Esophagus squamous epithelium (tissue), 5 donors: ENCODE measurements at regions not wholly inside any gene's neighbourhood (a gene's known extent, or its start where the extent isn't known, plus 50 kb on each side); places are given as distances from the start of the nearest gene placed in this dataset.

Source experiments
- DNase-seq: peaks from one replicate; lab custom pipeline; 2025; lab: John Stamatoyannopoulos, UW
- H3K27ac ChIP-seq, 4 donors: fragments of 200-600 bp; sonication (generic); one replicate each; pipeline ENCODE4 v1.5.1; 2016 to 2019; ENCODE audit warnings: mild to moderate bottlenecking in 1 of 4
- H3K27me3 ChIP-seq, 4 donors: fragments of 200-600 bp; sonication (generic); 1 replicate in 3 of 4; 2 replicates in 1 of 4; pipeline versions ENCODE4 v1.5.1 to v1.6.0; 2017 to 2021; ENCODE audit warnings: antibody characterized with exemption in 1 of 4
- H3K36me3 ChIP-seq, 3 donors: fragments of 200-600 bp; sonication (generic); one replicate each; pipeline ENCODE4 v1.5.1; 2016 to 2019
- H3K4me1 ChIP-seq, 3 donors: fragments of 200-600 bp; sonication (generic); one replicate each; pipeline ENCODE4 v1.5.1; 2017 to 2019
- H3K4me3 ChIP-seq, 4 donors: fragments of 200-600 bp; sonication (generic); 1 replicate in 3 of 4; 2 replicates in 1 of 4; pipeline ENCODE4 v1.5.1; 2016 to 2019; ENCODE audit warnings: mild to moderate bottlenecking in 2 of 4, moderate library complexity in 1 of 4
- H3K9me3 ChIP-seq, 3 donors: fragments of 200-600 bp; sonication (generic); one replicate each; pipeline ENCODE4 v1.5.1; 2016 to 2019
- CTCF ChIP-seq, 6 experiments: fragments of 450-650 bp in 4 of 6; fragments of 200-600 bp in 2 of 6; sonication (generic) in 2 of 6; IDR thresholded peaks; one replicate each; pipeline ENCODE4 v1.5.1; 2016 to 2019; ENCODE audit warnings: antibody characterized with exemption in 6 of 6, mild to moderate bottlenecking in 4 of 6, moderate library complexity in 4 of 6
- POLR2A ChIP-seq, 4 donors: fragments of 450-650 bp; IDR thresholded peaks; one replicate each; pipeline ENCODE4 v1.6.1; 2017; ENCODE audit warnings: antibody characterized with exemption in 4 of 4, mild to moderate bottlenecking in 4 of 4, moderate library complexity in 3 of 4
- WGBS, 2 donors: methylation state at CpG; one replicate each; pipeline ENCODE4 v1.1.5; 2018; 5-methylcytosine and 5-hydroxymethylcytosine counted together
- intact Hi-C: fragments of 100-400 bp; cut with DNase I; formaldehyde crosslinking; loops from one replicate; pipeline ENCODE4 v1.15.0; 2022
- donor health status: DM: yes; HTN: yes; CAD: no.

- H3K36me3 ChIP-seq: no peaks in the 10 kb centered on the region
- no peak overlapping the region for H3K27ac ChIP-seq
- DNase-seq: no peak
- no peaks in the 10 kb centered on the region for H3K9me3 ChIP-seq
- intact Hi-C loops: no loop called here
- H3K27me3 ChIP-seq: no peaks in the 10 kb centered on the region
- 51 to 72% methylated on average over 4 of the region's 4 CpGs for WGBS, 2 donors
- H3K4me3 ChIP-seq: no peak overlapping the region
- no peak for TF ChIP-seq CTCF (IDR thresholded peaks at IDR 0.05)
- TF ChIP-seq POLR2A (IDR thresholded peaks at IDR 0.05): no peak
- peaks cover 0 to 10% (median 0%) of the 10 kb centered on the region in 3 donors for H3K4me1 ChIP-seq
Measured at GRCh38 chrX:42597481-42597880, 180.5 kb downstream of the PPP1R2C start.

GRCh38 chrX:42585842-42586621 is 191.9 kb downstream of the PPP1R2C start:
- Histone ChIP-seq H3K36me3 (no peaks in the 10 kb centered on the region), H3K27me3 (peaks cover 0 to 2% (median 0%) of the 10 kb centered on the region in 4 donors), H3K4me3 (no peak overlapping the region), H3K9me3 (no peaks in the 10 kb centered on the region), H3K4me1 (no peaks in the 10 kb centered on the region), H3K27ac (no peak overlapping the region)
- WGBS, 2 donors: 39 to 55% methylated on average over 2 of the region's 2 CpGs
- DNase-seq: no peak
- intact Hi-C loops: no loop called here
- TF ChIP-seq CTCF (IDR thresholded peaks at IDR 0.05) (no peak), POLR2A (IDR thresholded peaks at IDR 0.05) (no peak)

GRCh38 chrX:42577936-42578470 is 200.0 kb downstream of the PPP1R2C start:
- no peak for DNase-seq
- no peaks in the 10 kb centered on the region for H3K36me3 ChIP-seq
- TF ChIP-seq CTCF (IDR thresholded peaks at IDR 0.05): no peak
- TF ChIP-seq POLR2A (IDR thresholded peaks at IDR 0.05): no peak
- no peaks in the 10 kb centered on the region for H3K9me3 ChIP-seq
- H3K4me1 ChIP-seq: no peaks in the 10 kb centered on the region
- no peak overlapping the region for H3K27ac ChIP-seq
- H3K4me3 ChIP-seq: no peak overlapping the region
- WGBS, 2 donors: 57 to 77% methylated on average over 3 of the region's 3 CpGs
- intact Hi-C loops: no loop called here
- H3K27me3 ChIP-seq: no peaks in the 10 kb centered on the region

- Histone ChIP-seq H3K4me3 (no peak overlapping the region), H3K9me3 (no peaks in the 10 kb centered on the region), H3K4me1 (no peaks in the 10 kb centered on the region), H3K27me3 (no peaks in the 10 kb centered on the region), H3K27ac (no peak overlapping the region), H3K36me3 (no peaks in the 10 kb centered on the region)
- TF ChIP-seq CTCF (IDR thresholded peaks at IDR 0.05): no peak
- TF ChIP-seq POLR2A (IDR thresholded peaks at IDR 0.05): no peak
- WGBS, 2 donors: 27 to 44% methylated on average over 1 of the region's 1 CpG
- no peak for DNase-seq
- intact Hi-C loops: no loop called here
Measured at GRCh38 chrX:42567268-42567667, 210.7 kb downstream of the PPP1R2C start.

- DNase-seq: no peak
- Histone ChIP-seq H3K4me1 (no peaks in the 10 kb centered on the region), H3K27me3 (no peaks in the 10 kb centered on the region), H3K27ac (no peak overlapping the region), H3K4me3 (no peak overlapping the region), H3K9me3 (no peaks in the 10 kb centered on the region), H3K36me3 (no peaks in the 10 kb centered on the region)
- 55 to 75% methylated on average over 2 of the region's 2 CpGs for WGBS, 2 donors
- intact Hi-C loops: no loop called here
- TF ChIP-seq CTCF (IDR thresholded peaks at IDR 0.05) (no peak), POLR2A (IDR thresholded peaks at IDR 0.05) (no peak)
Measured at GRCh38 chrX:42565739-42566138, 212.2 kb downstream of the PPP1R2C start.
